ENCODE measurements at regions not wholly inside any gene's neighbourhood (a gene's known extent, or its start where the extent isn't known, plus 50 kb on each side); places are given as distances from the start of the nearest gene placed in this dataset.

DNA sequence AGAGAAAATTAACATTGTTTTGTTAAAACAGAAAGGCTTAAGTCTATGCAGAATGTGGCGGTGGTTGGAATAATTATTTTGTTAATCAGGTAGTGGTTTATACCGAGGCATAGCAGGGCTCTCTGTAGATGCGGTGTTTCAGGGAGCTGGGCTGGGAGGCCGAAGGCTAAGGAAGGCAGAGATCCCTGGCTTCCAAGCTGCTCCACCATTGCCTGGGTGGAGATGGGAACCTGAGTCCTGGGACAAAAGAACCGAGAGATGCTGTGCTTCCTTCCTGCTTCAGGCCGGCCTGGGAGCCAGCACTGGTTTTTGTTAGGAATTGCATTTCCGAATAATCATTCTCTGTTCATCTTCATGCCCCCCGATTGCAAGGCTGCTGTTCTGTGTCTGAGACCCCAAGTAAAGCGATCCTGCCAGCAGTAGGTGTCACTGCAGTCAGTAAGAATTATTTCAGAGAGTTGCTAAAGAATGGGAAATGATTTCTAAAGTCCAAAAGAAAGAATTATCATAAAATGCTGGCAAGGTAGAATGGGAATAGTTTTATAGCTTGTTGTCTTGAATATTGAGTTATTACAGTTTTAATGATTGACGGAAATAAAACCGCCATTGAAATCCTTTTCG is 824.9 kb downstream of the GALR1 start (continued):
- TF ChIP-seq, protein P1, sequence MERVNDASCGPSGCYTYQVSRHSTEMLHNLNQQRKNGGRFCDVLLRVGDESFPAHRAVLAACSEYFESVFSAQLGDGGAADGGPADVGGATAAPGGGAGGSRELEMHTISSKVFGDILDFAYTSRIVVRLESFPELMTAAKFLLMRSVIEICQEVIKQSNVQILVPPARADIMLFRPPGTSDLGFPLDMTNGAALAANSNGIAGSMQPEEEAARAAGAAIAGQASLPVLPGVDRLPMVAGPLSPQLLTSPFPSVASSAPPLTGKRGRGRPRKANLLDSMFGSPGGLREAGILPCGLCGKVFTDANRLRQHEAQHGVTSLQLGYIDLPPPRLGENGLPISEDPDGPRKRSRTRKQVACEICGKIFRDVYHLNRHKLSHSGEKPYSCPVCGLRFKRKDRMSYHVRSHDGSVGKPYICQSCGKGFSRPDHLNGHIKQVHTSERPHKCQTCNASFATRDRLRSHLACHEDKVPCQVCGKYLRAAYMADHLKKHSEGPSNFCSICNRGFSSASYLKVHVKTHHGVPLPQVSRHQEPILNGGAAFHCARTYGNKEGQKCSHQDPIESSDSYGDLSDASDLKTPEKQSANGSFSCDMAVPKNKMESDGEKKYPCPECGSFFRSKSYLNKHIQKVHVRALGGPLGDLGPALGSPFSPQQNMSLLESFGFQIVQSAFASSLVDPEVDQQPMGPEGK (CRISPR knock-in tag; IDR thresholded peaks at IDR 0.05; ENCODE audit: borderline replicate concordance), result no peak

- TF ChIP-seq SNAI2 (CRISPR knock-in tag; IDR thresholded peaks at IDR 0.05) (no peak), CSDC2 (CRISPR knock-in tag; IDR thresholded peaks at IDR 0.05) (no peak), OSR1 (CRISPR knock-in tag; IDR thresholded peaks at IDR 0.05) (no peak), RARB (CRISPR knock-in tag; IDR thresholded peaks at IDR 0.05) (no peak), ZC3H10 (CRISPR knock-in tag; IDR thresholded peaks at IDR 0.05) (no peak), POU6F1 (CRISPR knock-in tag; IDR thresholded peaks at IDR 0.05; ENCODE audit: borderline replicate concordance, low read depth) (no peak), ARNTL (CRISPR knock-in tag; IDR thresholded peaks at IDR 0.05; ENCODE audit: borderline replicate concordance, low read depth) (no peak), ZFP30 (CRISPR knock-in tag; IDR thresholded peaks at IDR 0.05) (no peak), ZNF8 (CRISPR knock-in tag; IDR thresholded peaks at IDR 0.05) (no peak), BACH2 (CRISPR knock-in tag; IDR thresholded peaks at IDR 0.05; ENCODE audit: borderline replicate concordance) (no peak)
- TF ChIP-seq, protein P2, sequence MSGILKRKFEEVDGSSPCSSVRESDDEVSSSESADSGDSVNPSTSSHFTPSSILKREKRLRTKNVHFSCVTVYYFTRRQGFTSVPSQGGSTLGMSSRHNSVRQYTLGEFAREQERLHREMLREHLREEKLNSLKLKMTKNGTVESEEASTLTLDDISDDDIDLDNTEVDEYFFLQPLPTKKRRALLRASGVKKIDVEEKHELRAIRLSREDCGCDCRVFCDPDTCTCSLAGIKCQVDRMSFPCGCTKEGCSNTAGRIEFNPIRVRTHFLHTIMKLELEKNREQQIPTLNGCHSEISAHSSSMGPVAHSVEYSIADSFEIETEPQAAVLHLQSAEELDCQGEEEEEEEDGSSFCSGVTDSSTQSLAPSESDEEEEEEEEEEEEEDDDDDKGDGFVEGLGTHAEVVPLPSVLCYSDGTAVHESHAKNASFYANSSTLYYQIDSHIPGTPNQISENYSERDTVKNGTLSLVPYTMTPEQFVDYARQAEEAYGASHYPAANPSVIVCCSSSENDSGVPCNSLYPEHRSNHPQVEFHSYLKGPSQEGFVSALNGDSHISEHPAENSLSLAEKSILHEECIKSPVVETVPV (CRISPR knock-in tag; IDR thresholded peaks at IDR 0.05), result no peak
- TF ChIP-seq, protein P3, sequence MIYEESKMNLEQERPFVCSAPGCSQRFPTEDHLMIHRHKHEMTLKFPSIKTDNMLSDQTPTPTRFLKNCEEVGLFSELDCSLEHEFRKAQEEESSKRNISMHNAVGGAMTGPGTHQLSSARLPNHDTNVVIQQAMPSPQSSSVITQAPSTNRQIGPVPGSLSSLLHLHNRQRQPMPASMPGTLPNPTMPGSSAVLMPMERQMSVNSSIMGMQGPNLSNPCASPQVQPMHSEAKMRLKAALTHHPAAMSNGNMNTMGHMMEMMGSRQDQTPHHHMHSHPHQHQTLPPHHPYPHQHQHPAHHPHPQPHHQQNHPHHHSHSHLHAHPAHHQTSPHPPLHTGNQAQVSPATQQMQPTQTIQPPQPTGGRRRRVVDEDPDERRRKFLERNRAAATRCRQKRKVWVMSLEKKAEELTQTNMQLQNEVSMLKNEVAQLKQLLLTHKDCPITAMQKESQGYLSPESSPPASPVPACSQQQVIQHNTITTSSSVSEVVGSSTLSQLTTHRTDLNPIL (CRISPR knock-in tag; IDR thresholded peaks at IDR 0.05; ENCODE audit: low read depth), result no peak
- TF ChIP-seq, protein P4, sequence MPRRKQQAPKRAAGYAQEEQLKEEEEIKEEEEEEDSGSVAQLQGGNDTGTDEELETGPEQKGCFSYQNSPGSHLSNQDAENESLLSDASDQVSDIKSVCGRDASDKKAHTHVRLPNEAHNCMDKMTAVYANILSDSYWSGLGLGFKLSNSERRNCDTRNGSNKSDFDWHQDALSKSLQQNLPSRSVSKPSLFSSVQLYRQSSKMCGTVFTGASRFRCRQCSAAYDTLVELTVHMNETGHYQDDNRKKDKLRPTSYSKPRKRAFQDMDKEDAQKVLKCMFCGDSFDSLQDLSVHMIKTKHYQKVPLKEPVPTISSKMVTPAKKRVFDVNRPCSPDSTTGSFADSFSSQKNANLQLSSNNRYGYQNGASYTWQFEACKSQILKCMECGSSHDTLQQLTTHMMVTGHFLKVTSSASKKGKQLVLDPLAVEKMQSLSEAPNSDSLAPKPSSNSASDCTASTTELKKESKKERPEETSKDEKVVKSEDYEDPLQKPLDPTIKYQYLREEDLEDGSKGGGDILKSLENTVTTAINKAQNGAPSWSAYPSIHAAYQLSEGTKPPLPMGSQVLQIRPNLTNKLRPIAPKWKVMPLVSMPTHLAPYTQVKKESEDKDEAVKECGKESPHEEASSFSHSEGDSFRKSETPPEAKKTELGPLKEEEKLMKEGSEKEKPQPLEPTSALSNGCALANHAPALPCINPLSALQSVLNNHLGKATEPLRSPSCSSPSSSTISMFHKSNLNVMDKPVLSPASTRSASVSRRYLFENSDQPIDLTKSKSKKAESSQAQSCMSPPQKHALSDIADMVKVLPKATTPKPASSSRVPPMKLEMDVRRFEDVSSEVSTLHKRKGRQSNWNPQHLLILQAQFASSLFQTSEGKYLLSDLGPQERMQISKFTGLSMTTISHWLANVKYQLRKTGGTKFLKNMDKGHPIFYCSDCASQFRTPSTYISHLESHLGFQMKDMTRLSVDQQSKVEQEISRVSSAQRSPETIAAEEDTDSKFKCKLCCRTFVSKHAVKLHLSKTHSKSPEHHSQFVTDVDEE (CRISPR knock-in tag; IDR thresholded peaks at IDR 0.05), result no peak
- TF ChIP-seq, protein P1 (CRISPR knock-in tag; IDR thresholded peaks at IDR 0.05; ENCODE audit: borderline replicate concordance), result no peak
- ATAC-seq, result no peak
Measured at GRCh38 chr18:78080081-78080480, 830.4 kb downstream of the GALR1 start.

GRCh38 chr18:78080761-78081160 is 831.1 kb downstream of the GALR1 start:
- no peak for TF ChIP-seq SNAI2 (CRISPR knock-in tag; IDR thresholded peaks at IDR 0.05)
- TF ChIP-seq, protein P3 (CRISPR knock-in tag; IDR thresholded peaks at IDR 0.05; ENCODE audit: low read depth), result no peak
- no peak for ATAC-seq
